ENCODE measurements at regions not wholly inside any gene's neighbourhood (a gene's known extent, or its start where the extent isn't known, plus 50 kb on each side); places are given as distances from the start of the nearest gene placed in this dataset.

DNA sequence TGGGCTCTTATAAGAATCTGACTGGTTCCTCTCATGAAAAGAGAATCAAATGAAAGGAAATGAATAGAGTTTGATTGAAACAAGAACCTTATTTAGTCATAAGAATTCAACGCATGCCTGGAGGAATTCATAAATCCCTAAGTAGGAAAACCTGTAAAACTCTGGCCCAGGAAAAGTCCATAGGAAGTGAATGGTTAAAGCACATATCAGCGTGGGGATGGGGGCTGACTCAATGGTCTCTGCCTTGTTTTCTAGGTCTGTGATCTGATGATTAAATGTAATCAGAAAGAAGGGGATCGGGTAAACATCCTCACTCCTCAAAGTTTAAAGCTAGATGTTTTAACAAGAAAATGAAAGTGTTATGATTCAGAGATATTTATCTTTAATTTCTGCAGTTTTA lies 759.4 kb upstream of the C9orf72 start:
- H3K36me3 ChIP-seq (ENCODE audit: control insufficient read depth in 3 of 3, insufficient read depth in 3 of 3, low read length in 3 of 3): no peaks in the 10 kb centered on the region
- no peaks in the 10 kb centered on the region for H3K9me3 ChIP-seq (ENCODE audit: control insufficient read depth in 3 of 3, low read length in 3 of 3)
- H3K27ac ChIP-seq (ENCODE audit: low read depth, low read length): no peak overlapping the region
- H3K4me3 ChIP-seq (ENCODE audit: low read length in 3 of 3): no peak overlapping the region
- no peaks in the 10 kb centered on the region for H3K4me1 ChIP-seq (ENCODE audit: control insufficient read depth in 3 of 3, insufficient read depth in 3 of 3, low read length in 3 of 3)
- H3K9ac ChIP-seq (ENCODE audit: low read depth in 1 of 3, low read length in 3 of 3): no peak overlapping the region
- no peaks in the 10 kb centered on the region for H3K27me3 ChIP-seq (ENCODE audit: control insufficient read depth in 3 of 3, insufficient read depth in 3 of 3, low read length in 3 of 3)

DNA sequence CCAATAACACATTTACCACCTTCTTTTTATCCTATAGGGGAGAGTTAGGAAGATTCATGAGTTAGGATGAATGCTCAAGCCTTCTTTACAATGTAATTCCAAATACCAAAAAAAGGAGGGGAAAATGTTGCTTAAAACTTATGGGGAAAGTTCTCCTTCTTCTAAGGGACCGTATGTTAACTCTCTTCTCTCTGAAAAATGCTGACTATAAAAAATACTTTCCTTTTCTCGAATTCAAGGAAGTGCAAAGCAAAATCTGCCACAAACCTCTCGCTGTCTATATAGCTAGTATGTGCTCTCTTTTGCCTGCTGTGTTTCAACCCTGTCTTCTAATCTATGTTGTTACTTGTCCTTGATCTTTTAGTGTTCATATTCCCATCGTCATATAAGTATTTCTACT lies 768.6 kb upstream of the C9orf72 start:
- H3K27ac ChIP-seq (ENCODE audit: low read depth, low read length): no peak overlapping the region
- no peaks in the 10 kb centered on the region for H3K27me3 ChIP-seq (ENCODE audit: control insufficient read depth in 3 of 3, insufficient read depth in 3 of 3, low read length in 3 of 3)
- H3K9me3 ChIP-seq (ENCODE audit: control insufficient read depth in 3 of 3, low read length in 3 of 3): no peaks in the 10 kb centered on the region
- no peak overlapping the region for H3K9ac ChIP-seq (ENCODE audit: low read depth in 1 of 3, low read length in 3 of 3)
- H3K4me3 ChIP-seq (ENCODE audit: low read length in 3 of 3): no peak overlapping the region
- no peaks in the 10 kb centered on the region for H3K4me1 ChIP-seq (ENCODE audit: control insufficient read depth in 3 of 3, insufficient read depth in 3 of 3, low read length in 3 of 3)
- H3K36me3 ChIP-seq (ENCODE audit: control insufficient read depth in 3 of 3, insufficient read depth in 3 of 3, low read length in 3 of 3): no peaks in the 10 kb centered on the region

DNA sequence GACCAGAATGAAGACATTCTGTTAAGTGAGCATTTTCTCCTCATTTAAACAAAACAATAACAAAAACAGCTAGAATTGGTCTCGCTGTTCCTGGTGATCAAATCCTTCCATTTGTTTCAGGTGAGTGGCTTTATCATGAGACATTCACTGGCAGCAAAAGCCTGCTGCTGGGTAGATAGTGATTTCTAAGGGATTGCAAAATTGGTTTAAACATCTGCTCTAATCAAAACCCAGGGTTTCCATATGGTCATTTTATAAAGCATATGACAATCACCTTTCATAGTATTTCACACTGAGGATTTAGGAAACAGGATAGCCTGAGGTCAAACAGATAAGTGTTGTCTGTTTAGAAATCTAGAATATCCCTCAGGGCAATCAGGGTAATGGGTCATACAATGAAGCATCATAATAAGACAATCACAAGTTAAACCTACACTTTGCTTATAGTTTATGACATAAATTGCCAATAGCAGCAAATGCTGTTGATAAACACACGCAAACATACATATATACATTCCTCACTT lies 769.6 kb upstream of the C9orf72 start:
- H3K4me3 ChIP-seq (ENCODE audit: low read length in 3 of 3): no peak overlapping the region
- H3K36me3 ChIP-seq (ENCODE audit: control insufficient read depth in 3 of 3, insufficient read depth in 3 of 3, low read length in 3 of 3): no peaks in the 10 kb centered on the region
- no peak overlapping the region for H3K27ac ChIP-seq (ENCODE audit: low read depth, low read length)
- H3K9me3 ChIP-seq (ENCODE audit: control insufficient read depth in 3 of 3, low read length in 3 of 3): peaks cover 0 to 4% (median 0%) of the 10 kb centered on the region in 3 donors
- H3K9ac ChIP-seq (ENCODE audit: low read depth in 1 of 3, low read length in 3 of 3): no peak overlapping the region
- H3K27me3 ChIP-seq (ENCODE audit: control insufficient read depth in 3 of 3, insufficient read depth in 3 of 3, low read length in 3 of 3): no peaks in the 10 kb centered on the region
- no peaks in the 10 kb centered on the region for H3K4me1 ChIP-seq (ENCODE audit: control insufficient read depth in 3 of 3, insufficient read depth in 3 of 3, low read length in 3 of 3)

DNA sequence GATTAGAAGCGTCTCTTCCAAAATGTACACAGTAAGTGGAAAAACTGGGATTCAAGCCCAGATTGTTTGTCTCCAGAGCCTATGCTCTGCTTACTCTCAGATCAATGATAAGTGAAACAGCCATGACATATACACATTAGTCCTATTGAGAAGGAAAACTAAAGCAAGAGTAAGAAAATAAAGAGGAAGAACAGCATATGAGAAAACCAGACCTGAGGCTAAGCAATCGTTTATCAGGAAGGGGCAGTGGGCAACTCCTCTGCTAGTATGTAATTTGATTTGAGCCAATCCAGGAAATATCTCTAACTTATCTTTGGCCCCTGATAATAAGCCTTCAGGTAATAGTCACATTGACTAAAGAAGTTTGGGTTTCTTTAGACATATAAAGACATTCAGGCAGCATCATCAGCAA lies 789.9 kb upstream of the C9orf72 start:
- Histone ChIP-seq H3K4me1 (ENCODE audit: control insufficient read depth in 3 of 3, insufficient read depth in 3 of 3, low read length in 3 of 3) (no peaks in the 10 kb centered on the region), H3K27me3 (ENCODE audit: control insufficient read depth in 3 of 3, insufficient read depth in 3 of 3, low read length in 3 of 3) (no peaks in the 10 kb centered on the region), H3K27ac (ENCODE audit: low read depth, low read length) (no peak overlapping the region), H3K9ac (ENCODE audit: low read depth in 1 of 3, low read length in 3 of 3) (no peak overlapping the region), H3K4me3 (ENCODE audit: low read length in 3 of 3) (no peak overlapping the region), H3K9me3 (ENCODE audit: control insufficient read depth in 3 of 3, low read length in 3 of 3) (no peaks in the 10 kb centered on the region), H3K36me3 (ENCODE audit: control insufficient read depth in 3 of 3, insufficient read depth in 3 of 3, low read length in 3 of 3) (no peaks in the 10 kb centered on the region)

DNA sequence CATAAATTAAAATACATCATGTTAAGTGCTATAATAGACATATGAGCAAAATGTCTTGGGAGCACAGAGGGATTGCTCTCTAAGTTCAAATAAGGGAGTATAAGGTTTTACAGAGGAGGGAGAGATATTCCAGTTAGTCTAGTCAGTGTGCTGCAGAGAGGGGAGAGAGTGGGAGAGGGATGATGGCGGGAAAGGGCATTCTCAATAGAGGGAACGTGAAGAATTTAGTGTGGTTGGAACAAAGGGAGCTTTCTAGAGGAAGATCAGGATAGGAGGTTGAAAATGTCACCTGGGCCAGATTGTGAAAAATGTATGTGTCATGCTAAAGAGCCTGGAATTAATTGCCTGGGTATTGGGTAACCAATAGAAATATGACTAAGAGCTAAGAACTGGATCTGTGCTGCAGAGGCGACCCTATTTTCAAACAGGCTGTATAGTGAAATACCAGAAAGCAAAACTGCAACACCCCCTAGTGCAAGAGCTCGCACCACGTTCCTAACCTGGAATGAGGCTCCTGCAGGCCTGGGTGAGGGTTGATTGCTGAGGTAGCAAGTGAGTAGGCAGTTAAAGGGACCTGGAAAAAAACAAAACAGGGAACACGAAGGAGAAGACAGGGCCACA lies 791.8 kb upstream of the C9orf72 start:
- H3K9me3 ChIP-seq (ENCODE audit: control insufficient read depth in 3 of 3, low read length in 3 of 3): no peaks in the 10 kb centered on the region
- H3K9ac ChIP-seq (ENCODE audit: low read depth in 1 of 3, low read length in 3 of 3): no peak overlapping the region
- no peaks in the 10 kb centered on the region for H3K27me3 ChIP-seq (ENCODE audit: control insufficient read depth in 3 of 3, insufficient read depth in 3 of 3, low read length in 3 of 3)
- H3K4me3 ChIP-seq (ENCODE audit: low read length in 3 of 3): no peak overlapping the region
- H3K36me3 ChIP-seq (ENCODE audit: control insufficient read depth in 3 of 3, insufficient read depth in 3 of 3, low read length in 3 of 3): no peaks in the 10 kb centered on the region
- H3K27ac ChIP-seq (ENCODE audit: low read depth, low read length): no peak overlapping the region
- H3K4me1 ChIP-seq (ENCODE audit: control insufficient read depth in 3 of 3, insufficient read depth in 3 of 3, low read length in 3 of 3): no peaks in the 10 kb centered on the region

DNA sequence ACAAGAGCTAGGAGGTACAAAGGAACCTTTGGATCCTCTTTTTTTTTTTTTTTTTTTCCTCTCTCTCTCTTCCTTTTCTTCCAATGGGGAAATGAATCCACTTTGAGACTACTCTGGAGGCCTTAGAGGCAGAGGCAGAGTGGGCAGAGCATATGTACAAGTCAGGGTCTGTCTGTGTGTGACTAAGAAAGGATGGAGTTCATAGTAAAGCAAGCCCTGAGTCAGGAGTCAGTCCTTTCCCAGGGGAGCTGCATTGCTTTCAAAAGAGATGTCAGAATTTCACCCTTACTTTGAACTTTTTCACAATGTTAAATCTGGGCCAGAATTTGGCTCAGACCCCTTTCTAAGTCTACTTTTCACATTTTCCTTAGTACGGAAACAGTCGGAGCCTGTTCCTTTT lies 792.4 kb upstream of the C9orf72 start:
- Histone ChIP-seq H3K9me3 (ENCODE audit: control insufficient read depth in 3 of 3, low read length in 3 of 3) (no peaks in the 10 kb centered on the region), H3K4me1 (ENCODE audit: control insufficient read depth in 3 of 3, insufficient read depth in 3 of 3, low read length in 3 of 3) (no peaks in the 10 kb centered on the region), H3K27me3 (ENCODE audit: control insufficient read depth in 3 of 3, insufficient read depth in 3 of 3, low read length in 3 of 3) (no peaks in the 10 kb centered on the region), H3K27ac (ENCODE audit: low read depth, low read length) (no peak overlapping the region), H3K9ac (ENCODE audit: low read depth in 1 of 3, low read length in 3 of 3) (no peak overlapping the region), H3K36me3 (ENCODE audit: control insufficient read depth in 3 of 3, insufficient read depth in 3 of 3, low read length in 3 of 3) (no peaks in the 10 kb centered on the region), H3K4me3 (ENCODE audit: low read length in 3 of 3) (no peak overlapping the region)

DNA sequence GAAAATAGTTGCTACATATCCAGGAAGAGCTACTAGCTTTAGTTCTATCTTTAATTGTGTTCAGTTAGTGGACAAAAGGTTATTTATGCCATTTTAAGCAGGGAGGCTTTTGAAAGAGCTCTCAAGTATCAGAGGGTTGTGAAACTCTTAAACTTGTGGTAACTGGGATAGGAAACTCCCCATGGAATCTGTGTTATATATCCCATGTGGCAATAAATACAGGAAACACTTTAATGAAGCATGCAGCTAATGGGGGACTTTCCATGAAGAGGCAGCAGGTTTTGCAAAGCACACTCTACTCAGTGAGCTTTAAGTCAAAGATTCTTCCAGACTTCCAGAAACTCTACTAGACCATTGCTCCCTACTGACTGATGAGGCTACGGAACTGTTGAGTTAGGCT lies 805.0 kb upstream of the C9orf72 start:
- no peaks in the 10 kb centered on the region for H3K36me3 ChIP-seq (ENCODE audit: control insufficient read depth in 3 of 3, insufficient read depth in 3 of 3, low read length in 3 of 3)
- no peak overlapping the region for H3K9ac ChIP-seq (ENCODE audit: low read depth in 1 of 3, low read length in 3 of 3)
- H3K27ac ChIP-seq (ENCODE audit: low read depth, low read length): no peak overlapping the region
- H3K4me3 ChIP-seq (ENCODE audit: low read length in 3 of 3): no peak overlapping the region
- no peaks in the 10 kb centered on the region for H3K4me1 ChIP-seq (ENCODE audit: control insufficient read depth in 3 of 3, insufficient read depth in 3 of 3, low read length in 3 of 3)
- no peaks in the 10 kb centered on the region for H3K27me3 ChIP-seq (ENCODE audit: control insufficient read depth in 3 of 3, insufficient read depth in 3 of 3, low read length in 3 of 3)
- no peaks in the 10 kb centered on the region for H3K9me3 ChIP-seq (ENCODE audit: control insufficient read depth in 3 of 3, low read length in 3 of 3)

DNA sequence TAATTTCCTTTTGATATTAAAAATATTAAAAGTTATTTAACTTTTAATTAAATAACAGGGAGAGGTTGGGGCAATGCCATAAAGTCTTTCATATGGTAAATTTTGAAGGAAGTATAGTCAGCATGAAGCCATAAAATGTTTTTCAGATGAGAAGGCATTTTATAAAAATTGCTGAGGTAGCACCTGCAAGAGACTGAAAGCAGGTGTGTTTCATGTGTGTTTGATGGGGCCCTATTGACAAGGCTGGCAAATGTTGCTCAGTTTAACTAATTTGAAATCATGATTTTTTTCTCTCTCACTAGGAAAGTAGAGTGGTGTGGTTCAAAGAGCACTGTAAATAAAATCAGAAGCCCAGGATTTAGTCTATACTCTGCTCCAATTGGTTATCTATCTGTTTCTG lies 805.8 kb upstream of the C9orf72 start:
- Histone ChIP-seq H3K36me3 (ENCODE audit: control insufficient read depth in 3 of 3, insufficient read depth in 3 of 3, low read length in 3 of 3) (no peaks in the 10 kb centered on the region), H3K27ac (ENCODE audit: low read depth, low read length) (no peak overlapping the region), H3K9me3 (ENCODE audit: control insufficient read depth in 3 of 3, low read length in 3 of 3) (no peaks in the 10 kb centered on the region), H3K9ac (ENCODE audit: low read depth in 1 of 3, low read length in 3 of 3) (no peak overlapping the region), H3K4me3 (ENCODE audit: low read length in 3 of 3) (no peak overlapping the region), H3K27me3 (ENCODE audit: control insufficient read depth in 3 of 3, insufficient read depth in 3 of 3, low read length in 3 of 3) (no peaks in the 10 kb centered on the region), H3K4me1 (ENCODE audit: control insufficient read depth in 3 of 3, insufficient read depth in 3 of 3, low read length in 3 of 3) (no peaks in the 10 kb centered on the region)

DNA sequence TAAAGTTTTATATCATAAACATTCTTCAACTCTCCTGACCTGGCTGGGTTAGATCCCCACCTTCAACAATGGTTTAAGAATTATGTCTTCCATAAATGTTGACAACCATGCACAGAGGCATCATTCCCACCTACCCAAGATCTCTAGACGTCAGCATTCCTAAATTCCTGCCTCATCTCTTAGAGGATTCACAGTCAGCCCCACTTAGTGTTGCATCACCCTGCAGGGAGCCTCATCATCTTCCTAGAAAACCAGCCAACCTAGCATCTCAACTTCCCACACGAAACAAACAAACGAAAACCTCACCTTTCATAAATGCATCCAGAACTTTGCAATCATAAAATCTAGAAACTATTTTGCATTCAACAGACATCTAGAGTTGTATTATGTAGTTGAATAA lies 816.1 kb upstream of the C9orf72 start:
- no peak overlapping the region for H3K27ac ChIP-seq (ENCODE audit: low read depth, low read length)
- no peak overlapping the region for H3K9ac ChIP-seq (ENCODE audit: low read depth in 1 of 3, low read length in 3 of 3)
- H3K36me3 ChIP-seq (ENCODE audit: control insufficient read depth in 3 of 3, insufficient read depth in 3 of 3, low read length in 3 of 3): no peaks in the 10 kb centered on the region
- H3K9me3 ChIP-seq (ENCODE audit: control insufficient read depth in 3 of 3, low read length in 3 of 3): no peaks in the 10 kb centered on the region
- no peaks in the 10 kb centered on the region for H3K4me1 ChIP-seq (ENCODE audit: control insufficient read depth in 3 of 3, insufficient read depth in 3 of 3, low read length in 3 of 3)
- H3K27me3 ChIP-seq (ENCODE audit: control insufficient read depth in 3 of 3, insufficient read depth in 3 of 3, low read length in 3 of 3): no peaks in the 10 kb centered on the region
- H3K4me3 ChIP-seq (ENCODE audit: low read length in 3 of 3): no peak overlapping the region

DNA sequence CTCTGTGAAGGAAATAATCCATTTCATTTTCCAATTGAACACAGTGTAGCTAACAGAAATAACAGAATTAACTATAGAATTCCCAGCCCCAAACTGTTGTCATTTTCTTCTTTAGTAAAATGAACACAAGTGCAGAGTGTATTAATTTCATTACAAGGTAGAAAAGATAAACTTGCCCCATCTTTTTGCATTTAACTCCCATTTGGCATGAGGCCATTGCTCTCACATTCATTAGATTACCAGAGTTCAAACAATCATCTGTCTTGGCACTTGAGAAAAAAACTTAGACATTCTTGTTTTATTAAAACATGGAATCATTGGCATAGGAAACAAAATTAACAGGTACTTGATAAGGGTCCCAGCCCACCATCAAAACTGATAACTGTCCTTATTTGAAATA lies 821.5 kb upstream of the C9orf72 start:
- Histone ChIP-seq H3K9ac (ENCODE audit: low read depth in 1 of 3, low read length in 3 of 3) (no peak overlapping the region), H3K27me3 (ENCODE audit: control insufficient read depth in 3 of 3, insufficient read depth in 3 of 3, low read length in 3 of 3) (no peaks in the 10 kb centered on the region)

More for the DNA sequence above, 821.5 kb upstream of the C9orf72 start:
- H3K36me3 ChIP-seq (ENCODE audit: control insufficient read depth in 3 of 3, insufficient read depth in 3 of 3, low read length in 3 of 3): no peaks in the 10 kb centered on the region
- no peak overlapping the region for H3K4me3 ChIP-seq (ENCODE audit: low read length in 3 of 3)
- H3K27ac ChIP-seq (ENCODE audit: low read depth, low read length): no peak overlapping the region
- no peaks in the 10 kb centered on the region for H3K9me3 ChIP-seq (ENCODE audit: control insufficient read depth in 3 of 3, low read length in 3 of 3)
- no peaks in the 10 kb centered on the region for H3K4me1 ChIP-seq (ENCODE audit: control insufficient read depth in 3 of 3, insufficient read depth in 3 of 3, low read length in 3 of 3)

Measured in skeletal muscle tissue (tissue), 3 donors.